Activated CD8-positive, alpha-beta memory T cell treated with anti-CD3 and anti-CD28 coated beads for 36 hours (primary cell): ENCODE measurements at regions not wholly inside any gene's neighbourhood (a gene's known extent, or its start where the extent isn't known, plus 50 kb on each side); places are given as distances from the start of the nearest gene placed in this dataset.

Source experiments
- CTCF ChIA-PET: fragments of 350-600 bp; sonication (Branson Sonifier 250); formaldehyde crosslinking; loops from one replicate; lab custom pipeline; 2021; ENCODE audit warnings: antibody characterized with exemption; lab: Charles Lee
- POLR2A ChIA-PET: fragments of 350-600 bp; sonication (Branson Sonifier 250); formaldehyde crosslinking; loops from one replicate; lab custom pipeline; 2021; ENCODE audit warnings: antibody characterized with exemption; lab: Charles Lee

GRCh38 chr2:100195942-100196341 lies 53.6 kb upstream of the AFF3 start:
- ChIA-PET CTCF (no interaction called here), POLR2A (no interaction called here)

GRCh38 chr2:100194951-100195350 lies 52.6 kb upstream of the AFF3 start:
- ChIA-PET POLR2A (no interaction called here), CTCF (no interaction called here)

- CTCF ChIA-PET = no interaction called here
- POLR2A ChIA-PET = no interaction called here
Observed at GRCh38 chr2:100193291-100193710, 50.9 kb upstream of the AFF3 start.

- POLR2A ChIA-PET = no interaction called here
- CTCF ChIA-PET = no interaction called here
Observed at GRCh38 chr2:100192825-100193224, 50.4 kb upstream of the AFF3 start.

- POLR2A ChIA-PET = no interaction called here
- CTCF ChIA-PET = no interaction called here
Observed at GRCh38 chr2:100192300-100192699, 49.9 kb upstream of the AFF3 start.
